ENCODE measurements at regions not wholly inside any gene's neighbourhood (a gene's known extent, or its start where the extent isn't known, plus 50 kb on each side); places are given as distances from the start of the nearest gene placed in this dataset.

GRCh38 chr11:92130421-92130831, 94.2 kb upstream of the FAT3 start:
- peak overlapping the region; percentile 98 for H3K27ac ChIP-seq (ENCODE audit: poor library complexity, severe bottlenecking)
- H3K36me3 ChIP-seq (ENCODE audit: low read depth) = no peaks in the 10 kb centered on the region
- DNase-seq (ENCODE audit: low spot score) = no peak
- ATAC-seq (ENCODE audit: low read depth) = peak; percentile 80
- no peak for TF ChIP-seq CTCF (IDR thresholded peaks at IDR 0.05; ENCODE audit: poor library complexity, severe bottlenecking)
- H3K27me3 ChIP-seq (ENCODE audit: insufficient read depth, poor library complexity, severe bottlenecking) = no peaks in the 10 kb centered on the region
- H3K4me3 ChIP-seq (ENCODE audit: severe bottlenecking) = no peak overlapping the region
- no peaks in the 10 kb centered on the region for H3K9me3 ChIP-seq (ENCODE audit: severe bottlenecking)
- peaks cover 26% of the 10 kb centered on the region for H3K4me1 ChIP-seq (ENCODE audit: insufficient read depth, poor library complexity, severe bottlenecking)

DNA sequence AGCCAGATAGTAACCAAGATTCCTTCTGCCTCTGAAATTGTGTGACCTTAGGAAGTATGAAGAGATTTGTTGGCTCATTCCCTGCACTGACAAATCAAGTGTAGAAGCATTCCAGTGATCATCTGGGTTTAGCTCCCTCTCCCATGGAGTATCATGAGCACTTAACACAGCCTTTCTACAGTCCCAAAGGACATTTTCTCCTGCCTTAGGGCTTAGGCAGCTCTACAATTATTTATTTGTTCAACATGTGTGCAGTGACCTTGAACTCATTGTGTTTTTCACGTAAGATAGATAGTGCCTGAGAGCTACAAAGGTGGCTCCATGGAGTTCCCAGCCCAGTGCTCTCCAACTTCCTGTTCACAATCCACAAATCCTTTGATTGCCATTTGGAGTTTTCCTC, 94.8 kb upstream of the FAT3 start:
- Histone ChIP-seq H3K27ac (ENCODE audit: poor library complexity, severe bottlenecking) (peak overlapping the region; percentile 98), H3K27me3 (ENCODE audit: insufficient read depth, poor library complexity, severe bottlenecking) (no peaks in the 10 kb centered on the region)
- no peak for ATAC-seq (ENCODE audit: low read depth)

GRCh38 chr11:92128026-92128425, 96.6 kb upstream of the FAT3 start:
- H3K4me3 ChIP-seq (ENCODE audit: severe bottlenecking) = no peak overlapping the region
- no peaks in the 10 kb centered on the region for H3K27me3 ChIP-seq (ENCODE audit: insufficient read depth, poor library complexity, severe bottlenecking)
- TF ChIP-seq CTCF (IDR thresholded peaks at IDR 0.05; ENCODE audit: poor library complexity, severe bottlenecking) = no peak
- no peak overlapping the region for H3K27ac ChIP-seq (ENCODE audit: poor library complexity, severe bottlenecking)
- DNase-seq (ENCODE audit: low spot score) = no peak
- no peaks in the 10 kb centered on the region for H3K36me3 ChIP-seq (ENCODE audit: low read depth)
- H3K9me3 ChIP-seq (ENCODE audit: severe bottlenecking) = no peaks in the 10 kb centered on the region
- peaks cover 41% of the 10 kb centered on the region for H3K4me1 ChIP-seq (ENCODE audit: insufficient read depth, poor library complexity, severe bottlenecking)
- ATAC-seq (ENCODE audit: low read depth) = no peak

More for the DNA sequence above, 94.8 kb upstream of the FAT3 start:
- H3K4me3 ChIP-seq (ENCODE audit: severe bottlenecking) = no peak overlapping the region
- no peaks in the 10 kb centered on the region for H3K9me3 ChIP-seq (ENCODE audit: severe bottlenecking)
- TF ChIP-seq CTCF (IDR thresholded peaks at IDR 0.05; ENCODE audit: poor library complexity, severe bottlenecking) = no peak
- no peaks in the 10 kb centered on the region for H3K36me3 ChIP-seq (ENCODE audit: low read depth)
- peaks cover 26% of the 10 kb centered on the region for H3K4me1 ChIP-seq (ENCODE audit: insufficient read depth, poor library complexity, severe bottlenecking)
- DNase-seq (ENCODE audit: low spot score) = no peak

GRCh38 chr11:92125321-92125720, 99.3 kb upstream of the FAT3 start:
- Histone ChIP-seq H3K4me1 (ENCODE audit: insufficient read depth, poor library complexity, severe bottlenecking) (peaks cover 37% of the 10 kb centered on the region), H3K36me3 (ENCODE audit: low read depth) (no peaks in the 10 kb centered on the region), H3K4me3 (ENCODE audit: severe bottlenecking) (no peak overlapping the region), H3K27ac (ENCODE audit: poor library complexity, severe bottlenecking) (peak overlapping the region; percentile 85), H3K27me3 (ENCODE audit: insufficient read depth, poor library complexity, severe bottlenecking) (no peaks in the 10 kb centered on the region), H3K9me3 (ENCODE audit: severe bottlenecking) (no peaks in the 10 kb centered on the region)
- DNase-seq (ENCODE audit: low spot score) (no peak), ATAC-seq (ENCODE audit: low read depth) (no peak)
- no peak for TF ChIP-seq CTCF (IDR thresholded peaks at IDR 0.05; ENCODE audit: poor library complexity, severe bottlenecking)

DNA sequence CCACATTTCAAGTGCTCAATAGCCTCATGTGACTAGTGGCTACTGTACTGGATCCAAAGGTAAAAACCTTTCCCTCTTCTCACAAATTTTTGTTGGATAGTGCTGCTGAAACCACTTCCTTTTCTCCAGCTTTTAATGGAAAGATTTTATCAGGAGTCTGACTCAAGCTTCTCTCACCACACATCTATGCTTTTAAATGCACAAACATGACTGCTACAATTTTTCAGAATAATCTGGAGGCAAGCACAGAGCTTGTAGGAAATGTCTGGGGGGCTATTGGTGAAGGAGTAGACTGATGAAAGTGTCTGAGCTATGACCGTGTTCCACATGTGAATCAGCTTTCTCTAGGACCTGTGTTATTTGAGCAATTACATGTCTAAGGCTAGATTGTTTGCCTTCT, 101.1 kb upstream of the FAT3 start:
- no peaks in the 10 kb centered on the region for H3K27me3 ChIP-seq (ENCODE audit: insufficient read depth, poor library complexity, severe bottlenecking)
- H3K27ac ChIP-seq (ENCODE audit: poor library complexity, severe bottlenecking) = peak overlapping the region; percentile 85
- no peak for TF ChIP-seq CTCF (IDR thresholded peaks at IDR 0.05; ENCODE audit: poor library complexity, severe bottlenecking)
- no peaks in the 10 kb centered on the region for H3K36me3 ChIP-seq (ENCODE audit: low read depth)
- H3K4me1 ChIP-seq (ENCODE audit: insufficient read depth, poor library complexity, severe bottlenecking) = peaks cover 26% of the 10 kb centered on the region
- H3K9me3 ChIP-seq (ENCODE audit: severe bottlenecking) = no peaks in the 10 kb centered on the region
- no peak for DNase-seq (ENCODE audit: low spot score)
- H3K4me3 ChIP-seq (ENCODE audit: severe bottlenecking) = no peak overlapping the region
- ATAC-seq (ENCODE audit: low read depth) = peak; percentile 83
